Kidney (tissue), 13 donors: ENCODE measurements at regions not wholly inside any gene's neighbourhood (a gene's known extent, or its start where the extent isn't known, plus 50 kb on each side); places are given as distances from the start of the nearest gene placed in this dataset.

ENCODE experiments used
- DNase-seq, 5 donors: peaks; one replicate each; pipeline ENCODE4 v3.0.0-alpha.2; 2013 to 2020
- FAIRE-seq: peaks from 2 replicates; lab custom pipeline; 2012; peaks lifted over from hg19 to GRCh38; lab: Jason Lieb, UNC
- H3K27ac ChIP-seq, 2 donors: one replicate each; pipeline ENCODE4 v1.7.0; 2013; ENCODE audit warnings: low read depth in 2 of 2, low read length in 2 of 2, inconsistent platforms in 1 of 2
- H3K27me3 ChIP-seq: one replicate; pipeline ENCODE4 v1.7.1; 2013; ENCODE audit warnings: low read length, inconsistent platforms; ENCODE audit not compliant: control insufficient read depth, insufficient read depth
- H3K36me3 ChIP-seq, 3 donors: one replicate each; pipeline versions ENCODE4 v1.7.0 to v1.7.1; 2013; ENCODE audit warnings: low read length in 3 of 3, control low read depth in 1 of 3, inconsistent platforms in 1 of 3; ENCODE audit not compliant: insufficient read depth in 3 of 3, control insufficient read depth in 2 of 3
- H3K4me1 ChIP-seq, 3 donors: one replicate each; pipeline versions ENCODE4 v1.7.0 to v1.7.1; 2013; ENCODE audit warnings: low read length in 3 of 3, inconsistent platforms in 1 of 3, low read depth in 1 of 3; ENCODE audit not compliant: control insufficient read depth in 2 of 3, insufficient read depth in 2 of 3
- H3K4me3 ChIP-seq, 3 donors: one replicate each; pipeline versions ENCODE4 v1.7.0 to v1.8.1; 2013; ENCODE audit warnings: low read length in 3 of 3, control low read depth in 1 of 3, inconsistent platforms in 1 of 3
- H3K9ac ChIP-seq, 3 donors: one replicate each; pipeline versions ENCODE4 v1.7.0 to v1.7.1; 2013; ENCODE audit warnings: low read length in 3 of 3, control low read depth in 1 of 3, inconsistent platforms in 1 of 3
- H3K9me3 ChIP-seq, 3 donors: one replicate each; pipeline versions ENCODE4 v1.7.0 to v1.7.1; 2013; ENCODE audit warnings: low read length in 3 of 3, control low read depth in 1 of 3, inconsistent platforms in 1 of 3; ENCODE audit not compliant: control insufficient read depth in 2 of 3, insufficient read depth in 1 of 3
- intact Hi-C: fragments of 100-400 bp; cut with DNase I; formaldehyde crosslinking; loops from one replicate; pipeline ENCODE4 v1.11.1; 2022
- TF ChIP-seq, protein P1 (sequence below): IDR thresholded peaks from 3 replicates; pipeline ENCODE4 v1.5.1; 2012; ENCODE audit warnings: mild to moderate bottlenecking, moderate library complexity, borderline replicate concordance; ENCODE audit not compliant: insufficient read depth; ENCODE audit errors: extremely low read depth
- donor health status: control.
- donor health status: control.
- donor health status: control.
- donor health status: control.
- donor health status: control.
- donor health status: DM: yes; HTN: yes; CAD: no.
- donor health status: Normal renal cell carcinoma (clear cell type).

DNA sequence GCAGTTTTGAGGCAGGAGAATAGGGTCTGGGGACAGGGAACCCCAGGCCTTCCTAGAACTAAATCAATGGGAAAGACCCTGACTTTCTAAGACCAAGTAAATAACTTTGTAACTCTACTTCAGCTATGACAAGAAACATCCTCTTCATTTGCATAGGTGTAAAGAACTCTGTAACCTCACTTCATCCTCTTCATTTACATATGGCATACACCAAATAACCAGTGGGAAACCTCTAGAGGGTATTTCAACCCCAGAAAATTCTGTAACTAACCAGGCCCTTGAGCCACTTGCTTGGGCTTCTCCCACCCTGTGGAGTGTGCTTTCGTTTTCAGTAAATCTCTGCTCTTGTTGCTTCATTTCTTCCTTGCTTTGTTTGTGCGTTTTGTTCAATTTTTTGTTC, 495.6 kb downstream of the SIPA1L2 start:
- no peak for FAIRE-seq
- DNase-seq: no peak
- intact Hi-C loops: no loop called here

DNA sequence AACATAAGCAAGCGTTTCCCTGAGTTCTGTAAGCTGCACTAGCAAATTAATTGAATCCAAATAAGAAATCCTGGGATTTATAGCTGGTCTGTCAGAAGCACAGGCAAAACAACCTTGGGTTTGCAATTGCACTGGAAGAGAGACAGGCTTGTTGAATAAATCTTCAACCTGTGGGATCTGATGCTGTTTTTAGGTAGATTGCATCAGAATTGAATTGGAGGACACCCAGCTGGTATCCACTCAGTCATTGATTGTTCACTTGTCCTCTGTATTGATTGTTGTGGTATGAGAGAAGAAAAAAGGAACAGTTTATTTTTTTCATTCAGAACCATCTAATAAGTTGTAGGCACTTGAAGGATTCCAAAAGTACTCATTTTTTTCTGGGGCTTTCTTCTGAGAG, 497.4 kb downstream of the SIPA1L2 start:
- H3K36me3 ChIP-seq: no peaks in the 10 kb centered on the region
- no peak overlapping the region for H3K4me3 ChIP-seq
- DNase-seq (no peak), FAIRE-seq (no peak)
- H3K9me3 ChIP-seq: peaks cover 0 to 4% (median 0%) of the 10 kb centered on the region in 3 donors
- H3K27me3 ChIP-seq: no peaks in the 10 kb centered on the region
- intact Hi-C loops: no loop called here
- H3K9ac ChIP-seq: no peak overlapping the region
- H3K27ac ChIP-seq: no peak overlapping the region
- H3K4me1 ChIP-seq: no peaks in the 10 kb centered on the region
- TF ChIP-seq, protein P1, sequence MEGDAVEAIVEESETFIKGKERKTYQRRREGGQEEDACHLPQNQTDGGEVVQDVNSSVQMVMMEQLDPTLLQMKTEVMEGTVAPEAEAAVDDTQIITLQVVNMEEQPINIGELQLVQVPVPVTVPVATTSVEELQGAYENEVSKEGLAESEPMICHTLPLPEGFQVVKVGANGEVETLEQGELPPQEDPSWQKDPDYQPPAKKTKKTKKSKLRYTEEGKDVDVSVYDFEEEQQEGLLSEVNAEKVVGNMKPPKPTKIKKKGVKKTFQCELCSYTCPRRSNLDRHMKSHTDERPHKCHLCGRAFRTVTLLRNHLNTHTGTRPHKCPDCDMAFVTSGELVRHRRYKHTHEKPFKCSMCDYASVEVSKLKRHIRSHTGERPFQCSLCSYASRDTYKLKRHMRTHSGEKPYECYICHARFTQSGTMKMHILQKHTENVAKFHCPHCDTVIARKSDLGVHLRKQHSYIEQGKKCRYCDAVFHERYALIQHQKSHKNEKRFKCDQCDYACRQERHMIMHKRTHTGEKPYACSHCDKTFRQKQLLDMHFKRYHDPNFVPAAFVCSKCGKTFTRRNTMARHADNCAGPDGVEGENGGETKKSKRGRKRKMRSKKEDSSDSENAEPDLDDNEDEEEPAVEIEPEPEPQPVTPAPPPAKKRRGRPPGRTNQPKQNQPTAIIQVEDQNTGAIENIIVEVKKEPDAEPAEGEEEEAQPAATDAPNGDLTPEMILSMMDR: no peak

More for the DNA sequence above, 495.6 kb downstream of the SIPA1L2 start:
- TF ChIP-seq, protein P1: no peak
- Histone ChIP-seq H3K9ac (no peak overlapping the region), H3K4me3 (no peak overlapping the region), H3K4me1 (no peaks in the 10 kb centered on the region), H3K27me3 (no peaks in the 10 kb centered on the region), H3K27ac (no peak overlapping the region), H3K9me3 (peaks cover 0 to 4% (median 0%) of the 10 kb centered on the region in 3 donors), H3K36me3 (no peaks in the 10 kb centered on the region)

DNA sequence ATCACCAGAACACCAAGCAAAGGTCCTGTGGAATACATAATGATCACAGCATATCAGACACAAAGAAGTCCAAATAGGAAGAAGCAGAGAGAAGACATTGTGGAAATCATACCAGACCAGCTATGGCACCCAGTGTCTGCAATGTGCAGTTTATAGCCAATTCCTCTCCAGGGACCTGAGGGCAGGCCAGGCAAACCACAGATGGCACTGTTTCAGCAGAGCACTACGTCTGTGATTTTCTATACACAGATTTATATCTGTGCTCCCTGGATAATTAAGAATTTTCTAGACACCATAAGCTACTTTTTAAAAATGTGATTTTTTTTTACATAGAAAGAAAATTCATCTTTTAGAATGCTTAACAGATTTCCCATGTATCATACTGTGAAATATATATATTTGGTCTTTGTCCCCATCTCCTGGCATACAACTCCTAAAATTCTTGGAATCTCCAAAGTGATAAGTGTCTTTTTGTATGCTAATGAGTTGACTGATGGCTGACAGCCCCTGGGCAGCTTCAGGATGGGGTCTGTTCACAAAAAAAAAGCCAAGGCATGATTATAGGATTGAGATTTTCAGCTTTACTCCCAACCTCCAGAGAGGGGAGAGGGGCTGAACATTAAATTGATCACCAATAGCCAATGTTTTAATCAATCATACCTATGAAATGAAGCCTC, 498.1 kb downstream of the SIPA1L2 start:
- Histone ChIP-seq H3K9me3 (peaks cover 0 to 4% (median 0%) of the 10 kb centered on the region in 3 donors), H3K4me1 (no peaks in the 10 kb centered on the region), H3K27ac (no peak overlapping the region), H3K36me3 (no peaks in the 10 kb centered on the region), H3K27me3 (no peaks in the 10 kb centered on the region), H3K9ac (no peak overlapping the region), H3K4me3 (no peak overlapping the region)
- no peak for DNase-seq
- no peak for FAIRE-seq
- TF ChIP-seq, protein P1: no peak
- intact Hi-C loops: no loop called here
